ENCODE measurements at regions not wholly inside any gene's neighbourhood (a gene's known extent, or its start where the extent isn't known, plus 50 kb on each side); places are given as distances from the start of the nearest gene placed in this dataset.
"Not testable (repeated sequence)": the region's sequence is repeated elsewhere in the genome, so short reads cannot be mapped to it uniquely, and the experiment has no call there.

DNA sequence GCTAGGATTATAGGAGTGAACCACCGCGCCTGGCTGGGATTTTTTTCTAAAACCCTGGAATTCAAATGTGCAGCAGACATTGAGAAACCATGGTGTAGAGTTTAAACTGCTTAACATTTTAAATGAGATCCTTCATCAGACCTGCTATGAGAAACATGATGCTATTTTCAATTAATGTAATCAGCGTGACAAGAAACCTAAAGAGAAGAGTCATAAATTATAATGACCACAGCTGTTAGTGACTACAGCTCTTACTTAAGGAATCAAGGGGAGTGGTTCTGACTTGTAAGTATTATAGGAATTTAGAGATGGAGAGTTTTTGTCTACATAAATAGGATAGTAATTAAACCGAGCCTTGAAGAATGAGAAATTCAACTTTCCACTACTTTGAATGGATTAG is 170.6 kb downstream of the BARX2 start:
- no peak for ATAC-seq (ENCODE audit: low read depth)
- no peaks in the 10 kb centered on the region for H3K4me1 Mint-ChIP-seq
- H3K27me3 Mint-ChIP-seq: no peaks in the 10 kb centered on the region
- ChIA-PET CTCF (no interaction called here), POLR2A (no interaction called here)
- TF ChIP-seq, protein P1, sequence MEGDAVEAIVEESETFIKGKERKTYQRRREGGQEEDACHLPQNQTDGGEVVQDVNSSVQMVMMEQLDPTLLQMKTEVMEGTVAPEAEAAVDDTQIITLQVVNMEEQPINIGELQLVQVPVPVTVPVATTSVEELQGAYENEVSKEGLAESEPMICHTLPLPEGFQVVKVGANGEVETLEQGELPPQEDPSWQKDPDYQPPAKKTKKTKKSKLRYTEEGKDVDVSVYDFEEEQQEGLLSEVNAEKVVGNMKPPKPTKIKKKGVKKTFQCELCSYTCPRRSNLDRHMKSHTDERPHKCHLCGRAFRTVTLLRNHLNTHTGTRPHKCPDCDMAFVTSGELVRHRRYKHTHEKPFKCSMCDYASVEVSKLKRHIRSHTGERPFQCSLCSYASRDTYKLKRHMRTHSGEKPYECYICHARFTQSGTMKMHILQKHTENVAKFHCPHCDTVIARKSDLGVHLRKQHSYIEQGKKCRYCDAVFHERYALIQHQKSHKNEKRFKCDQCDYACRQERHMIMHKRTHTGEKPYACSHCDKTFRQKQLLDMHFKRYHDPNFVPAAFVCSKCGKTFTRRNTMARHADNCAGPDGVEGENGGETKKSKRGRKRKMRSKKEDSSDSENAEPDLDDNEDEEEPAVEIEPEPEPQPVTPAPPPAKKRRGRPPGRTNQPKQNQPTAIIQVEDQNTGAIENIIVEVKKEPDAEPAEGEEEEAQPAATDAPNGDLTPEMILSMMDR (IDR thresholded peaks at IDR 0.05): no peak
- no peak overlapping the region for H3K27ac Mint-ChIP-seq
- no peak overlapping the region for H3K4me3 Mint-ChIP-seq
- H3K9me3 Mint-ChIP-seq: peaks cover 6% of the 10 kb centered on the region
- no peaks in the 10 kb centered on the region for H3K36me3 Mint-ChIP-seq (ENCODE audit: low read depth)
- intact Hi-C loops (cut with micrococcal nuclease): no loop called here
- no peak for DNase-seq

DNA sequence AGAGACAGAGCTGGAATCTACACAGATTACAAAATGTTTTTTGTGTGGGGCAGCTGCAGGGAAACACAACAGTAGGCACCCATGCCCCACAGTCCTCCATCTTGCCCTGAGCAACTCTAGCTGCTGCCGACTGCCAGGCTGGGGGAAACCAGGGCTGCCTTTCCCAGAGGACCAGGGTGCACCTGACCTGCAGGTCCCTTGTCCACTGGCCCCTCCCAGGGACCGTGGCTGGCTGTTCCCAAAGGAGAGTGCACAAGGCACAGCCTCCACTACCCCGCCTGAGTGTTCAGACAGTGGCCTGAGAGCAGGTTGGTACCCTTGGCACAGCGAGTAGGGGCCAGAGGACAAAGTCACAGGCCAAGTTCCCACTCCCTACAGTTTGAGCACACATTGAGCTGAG is 181.8 kb downstream of the BARX2 start:
- intact Hi-C loops (cut with micrococcal nuclease): no loop called here

DNA sequence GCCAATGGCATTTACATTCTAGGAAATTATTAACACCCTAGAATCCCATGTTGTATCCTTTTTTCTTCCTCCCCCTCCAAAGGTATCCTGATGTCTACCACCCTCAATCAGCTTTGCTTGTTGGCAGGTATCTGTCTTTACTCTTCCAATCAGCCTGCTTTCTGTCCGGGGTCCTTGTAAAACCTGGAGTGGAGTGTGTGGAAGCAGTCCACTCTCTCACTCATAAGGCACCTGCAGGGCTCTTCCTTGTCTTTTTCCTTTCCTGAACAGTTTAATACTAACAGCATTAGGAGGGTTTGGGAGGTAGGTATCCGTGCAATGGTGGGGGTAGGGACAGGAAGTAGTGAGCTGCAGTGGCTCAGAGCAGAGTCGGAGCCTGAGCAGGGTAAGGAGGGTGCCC is 193.4 kb downstream of the BARX2 start:
- H3K36me3 Mint-ChIP-seq (ENCODE audit: low read depth): no peaks in the 10 kb centered on the region
- DNase-seq (no peak), ATAC-seq (ENCODE audit: low read depth) (no peak)
- H3K9me3 Mint-ChIP-seq: peaks cover 14% of the 10 kb centered on the region
- intact Hi-C loops (cut with micrococcal nuclease): no loop called here
- H3K27me3 Mint-ChIP-seq: no peaks in the 10 kb centered on the region
- H3K4me3 Mint-ChIP-seq: no peak overlapping the region
- CTCF ChIA-PET: no interaction called here
- POLR2A ChIA-PET: no interaction called here
- no peaks in the 10 kb centered on the region for H3K4me1 Mint-ChIP-seq
- TF ChIP-seq, protein P1 (IDR thresholded peaks at IDR 0.05): no peak
- no peak overlapping the region for H3K27ac Mint-ChIP-seq

More for the DNA sequence above, 181.8 kb downstream of the BARX2 start:
- no peaks in the 10 kb centered on the region for H3K36me3 Mint-ChIP-seq (ENCODE audit: low read depth)
- H3K27ac Mint-ChIP-seq: no peak overlapping the region
- no peaks in the 10 kb centered on the region for H3K4me1 Mint-ChIP-seq
- no peaks in the 10 kb centered on the region for H3K27me3 Mint-ChIP-seq
- POLR2A ChIA-PET: no interaction called here
- DNase-seq (no peak), ATAC-seq (ENCODE audit: low read depth) (no peak)
- H3K9me3 Mint-ChIP-seq: no peaks in the 10 kb centered on the region
- CTCF ChIA-PET: no interaction called here
- no peak overlapping the region for H3K4me3 Mint-ChIP-seq
- TF ChIP-seq, protein P1 (IDR thresholded peaks at IDR 0.05): no peak

DNA sequence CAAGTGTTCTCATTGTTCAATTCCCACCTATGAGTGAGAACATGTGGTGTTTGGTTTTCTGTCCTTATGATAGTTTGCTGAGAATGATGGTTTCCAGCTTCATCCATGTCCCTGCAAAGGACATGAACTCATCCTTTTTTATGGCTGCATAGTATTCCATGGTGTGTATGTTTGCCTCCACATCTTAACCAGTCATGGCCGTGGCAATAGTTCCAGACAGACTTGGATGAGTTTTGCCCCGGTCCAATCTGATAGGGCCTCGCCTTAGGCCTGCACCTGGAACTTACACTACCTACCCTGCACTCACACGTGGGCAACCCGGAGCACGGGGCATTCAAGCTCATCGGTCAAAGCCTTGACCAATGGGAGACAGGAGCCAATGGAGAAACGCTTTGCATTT is 197.0 kb downstream of the BARX2 start:
- H3K27ac Mint-ChIP-seq; CTCF ChIA-PET; ATAC-seq (ENCODE audit: low read depth); DNase-seq; intact Hi-C loops (cut with micrococcal nuclease); H3K4me3 Mint-ChIP-seq; H3K4me1 Mint-ChIP-seq; POLR2A ChIA-PET; H3K36me3 Mint-ChIP-seq (ENCODE audit: low read depth); H3K27me3 Mint-ChIP-seq: not testable (repeated sequence)
- H3K9me3 Mint-ChIP-seq: peaks cover 20% of the 10 kb centered on the region

DNA sequence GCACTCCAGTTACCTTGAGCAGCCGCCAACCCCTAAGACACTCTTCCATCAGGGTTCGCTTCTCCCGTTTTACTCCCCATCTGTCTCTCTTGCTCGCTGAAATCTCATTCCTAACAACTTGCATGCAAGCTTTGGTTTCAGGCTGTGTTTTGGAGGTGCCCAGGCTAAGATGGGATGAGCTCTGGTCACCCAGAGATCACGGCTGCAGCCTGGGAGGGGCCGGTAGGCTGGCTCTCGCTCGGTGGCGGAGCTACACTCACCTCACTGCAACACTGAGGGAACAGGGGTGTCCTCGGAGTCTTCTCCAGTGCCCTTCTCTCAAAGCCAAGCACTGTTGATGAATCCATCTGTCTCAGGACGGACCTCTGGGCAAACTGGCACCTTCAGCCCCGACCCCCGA is 197.5 kb downstream of the BARX2 start:
- intact Hi-C loops (cut with micrococcal nuclease): no loop called here
- Mint-ChIP-seq H3K9me3 (peaks cover 20% of the 10 kb centered on the region), H3K4me1 (no peaks in the 10 kb centered on the region), H3K27me3 (no peaks in the 10 kb centered on the region), H3K27ac (no peak overlapping the region), H3K36me3 (ENCODE audit: low read depth) (no peaks in the 10 kb centered on the region), H3K4me3 (no peak overlapping the region)
- ATAC-seq (ENCODE audit: low read depth) (no peak), DNase-seq (no peak)
- POLR2A ChIA-PET: no interaction called here
- TF ChIP-seq, protein P1 (IDR thresholded peaks at IDR 0.05): no peak
- CTCF ChIA-PET: no interaction called here

DNA sequence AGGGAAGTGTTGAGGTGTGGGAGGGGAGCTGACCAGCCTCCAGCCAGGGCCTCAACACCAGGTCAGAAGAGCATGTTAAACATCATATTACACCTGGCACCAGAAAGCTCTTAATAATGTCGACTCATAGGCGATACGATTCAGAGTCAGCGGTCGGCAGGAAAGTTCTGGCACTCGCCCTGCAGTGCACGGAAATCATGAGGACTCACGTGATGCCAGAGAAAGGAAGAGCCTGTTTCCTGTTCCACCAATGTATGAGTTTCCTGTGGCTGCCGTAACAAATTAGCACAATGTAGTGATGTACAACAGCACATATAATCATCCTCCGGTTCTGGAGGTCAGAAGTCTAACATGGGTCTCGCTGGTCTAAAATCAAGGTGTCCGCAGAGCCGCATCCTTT is 198.8 kb downstream of the BARX2 start:
- ChIA-PET CTCF (no interaction called here), POLR2A (no interaction called here)
- TF ChIP-seq, protein P1 (IDR thresholded peaks at IDR 0.05): no peak
- no peak overlapping the region for H3K27ac Mint-ChIP-seq
- no peak for DNase-seq
- peaks cover 15% of the 10 kb centered on the region for H3K9me3 Mint-ChIP-seq
- no peaks in the 10 kb centered on the region for H3K36me3 Mint-ChIP-seq (ENCODE audit: low read depth)
- H3K4me3 Mint-ChIP-seq: no peak overlapping the region
- no peaks in the 10 kb centered on the region for H3K27me3 Mint-ChIP-seq
- no peaks in the 10 kb centered on the region for H3K4me1 Mint-ChIP-seq
- intact Hi-C loops (cut with micrococcal nuclease): no loop called here
- ATAC-seq (ENCODE audit: low read depth): no peak

Measured in activated B cell treated with CpG ODN at 0.5 μM for 24 hours (primary cell).